ENCODE measurements at regions not wholly inside any gene's neighbourhood (a gene's known extent, or its start where the extent isn't known, plus 50 kb on each side); places are given as distances from the start of the nearest gene placed in this dataset.

DNA sequence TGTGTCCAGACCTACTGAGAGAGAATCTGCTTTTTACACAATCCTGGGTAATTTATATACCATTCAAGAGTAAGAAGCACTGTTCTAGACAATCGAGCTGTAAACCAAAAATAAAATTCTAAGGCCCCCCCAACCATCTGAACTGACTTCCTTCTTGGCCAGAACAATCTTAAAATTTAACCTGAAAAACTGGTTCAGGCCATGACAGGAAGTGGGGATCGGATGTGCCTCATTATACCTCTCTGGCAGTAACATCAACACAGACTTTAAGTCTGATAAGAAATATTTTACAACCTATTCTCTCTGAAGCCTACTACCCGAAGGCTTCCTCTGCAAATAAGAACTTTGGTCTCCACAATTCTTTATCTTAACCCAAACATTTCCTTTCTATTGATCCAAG is 75.2 kb upstream of the KIF5B start:
- TF ChIP-seq, protein P1, sequence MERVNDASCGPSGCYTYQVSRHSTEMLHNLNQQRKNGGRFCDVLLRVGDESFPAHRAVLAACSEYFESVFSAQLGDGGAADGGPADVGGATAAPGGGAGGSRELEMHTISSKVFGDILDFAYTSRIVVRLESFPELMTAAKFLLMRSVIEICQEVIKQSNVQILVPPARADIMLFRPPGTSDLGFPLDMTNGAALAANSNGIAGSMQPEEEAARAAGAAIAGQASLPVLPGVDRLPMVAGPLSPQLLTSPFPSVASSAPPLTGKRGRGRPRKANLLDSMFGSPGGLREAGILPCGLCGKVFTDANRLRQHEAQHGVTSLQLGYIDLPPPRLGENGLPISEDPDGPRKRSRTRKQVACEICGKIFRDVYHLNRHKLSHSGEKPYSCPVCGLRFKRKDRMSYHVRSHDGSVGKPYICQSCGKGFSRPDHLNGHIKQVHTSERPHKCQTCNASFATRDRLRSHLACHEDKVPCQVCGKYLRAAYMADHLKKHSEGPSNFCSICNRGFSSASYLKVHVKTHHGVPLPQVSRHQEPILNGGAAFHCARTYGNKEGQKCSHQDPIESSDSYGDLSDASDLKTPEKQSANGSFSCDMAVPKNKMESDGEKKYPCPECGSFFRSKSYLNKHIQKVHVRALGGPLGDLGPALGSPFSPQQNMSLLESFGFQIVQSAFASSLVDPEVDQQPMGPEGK (CRISPR knock-in tag; IDR thresholded peaks at IDR 0.05; ENCODE audit: borderline replicate concordance) = no peak
- no peak for TF ChIP-seq RARB (CRISPR knock-in tag; IDR thresholded peaks at IDR 0.05)
- no peak for TF ChIP-seq BACH2 (CRISPR knock-in tag; IDR thresholded peaks at IDR 0.05; ENCODE audit: borderline replicate concordance)

Data from SK-N-SH treated with all-trans-retinoic acid at 6 μM for 48 hours (cell line).